Activated B cell treated with CpG ODN at 0.5 μM for 24 hours (primary cell): ENCODE measurements at regions not wholly inside any gene's neighbourhood (a gene's known extent, or its start where the extent isn't known, plus 50 kb on each side); places are given as distances from the start of the nearest gene placed in this dataset.

ENCODE experiments used
- ATAC-seq: fragments of 200-7000 bp; cut with Tn5 transposase; one replicate; pipeline ENCODE4 v1.10.0; 2021; ENCODE audit warnings: low read depth, mild to moderate bottlenecking, moderate library complexity
- CTCF ChIA-PET: fragments of 350-600 bp; sonication (Branson Sonifier 250); formaldehyde crosslinking; loops from one replicate; lab custom pipeline; 2021; ENCODE audit warnings: antibody characterized with exemption; lab: Charles Lee
- POLR2A ChIA-PET: fragments of 350-600 bp; sonication (Branson Sonifier 250); formaldehyde crosslinking; loops from one replicate; lab custom pipeline; 2021; ENCODE audit warnings: antibody characterized with exemption; lab: Charles Lee
- DNase-seq: peaks from one replicate; pipeline ENCODE4 v3.0.0; 2022
- H3K27ac Mint-ChIP-seq: one replicate; pipeline ENCODE4 v1.8.0; 2020; ENCODE audit warnings: mixed read lengths
- H3K27me3 Mint-ChIP-seq: one replicate; pipeline ENCODE4 v1.8.0; 2021; ENCODE audit warnings: mixed read lengths
- H3K36me3 Mint-ChIP-seq: one replicate; pipeline ENCODE4 v1.8.0; 2021; ENCODE audit warnings: low read depth, mixed read lengths
- H3K4me1 Mint-ChIP-seq: one replicate; pipeline ENCODE4 v1.8.0; 2021; ENCODE audit warnings: mixed read lengths
- H3K4me3 Mint-ChIP-seq: one replicate; pipeline ENCODE4 v1.8.0; 2020; ENCODE audit warnings: mild to moderate bottlenecking, mixed read lengths
- H3K9me3 Mint-ChIP-seq: one replicate; pipeline ENCODE4 v1.8.0; 2020; ENCODE audit warnings: mixed read lengths
- CTCF ChIP-seq: fragments of 200-600 bp; IDR thresholded peaks from one replicate; pipeline ENCODE4 v1.8.0; 2022; ENCODE audit warnings: antibody characterized with exemption, mild to moderate bottlenecking
- intact Hi-C: fragments of 100-400 bp; cut with micrococcal nuclease; formaldehyde crosslinking; loops from one replicate; pipeline ENCODE4 v1.15.1; 2024

GRCh38 chr15:77860071-77860691 lies 217.3 kb downstream of the TBC1D2B start:
- CTCF ChIA-PET: no interaction called here
- Mint-ChIP-seq H3K27me3 (peaks cover 4% of the 10 kb centered on the region), H3K9me3 (no peaks in the 10 kb centered on the region), H3K27ac (no peak overlapping the region), H3K4me3 (no peak overlapping the region), H3K4me1 (no peaks in the 10 kb centered on the region), H3K36me3 (no peaks in the 10 kb centered on the region)
- no peak for TF ChIP-seq CTCF
- intact Hi-C loops: no loop called here
- POLR2A ChIA-PET: no interaction called here
- DNase-seq (no peak), ATAC-seq (no peak)

- CTCF ChIA-PET: no interaction called here
- intact Hi-C loops: no loop called here
These were observed 217.9 kb downstream of the TBC1D2B start for GRCh38 chr15:77859491-77860060.

GRCh38 chr15:77858792-77859490 lies 218.6 kb downstream of the TBC1D2B start:
- DNase-seq (no peak), ATAC-seq (no peak)
- H3K4me1 Mint-ChIP-seq: no peaks in the 10 kb centered on the region
- ChIA-PET CTCF (no interaction called here), POLR2A (no interaction called here)
- H3K9me3 Mint-ChIP-seq: no peaks in the 10 kb centered on the region
- H3K27me3 Mint-ChIP-seq: peaks cover 10% of the 10 kb centered on the region
- intact Hi-C loops: no loop called here
- H3K36me3 Mint-ChIP-seq: no peaks in the 10 kb centered on the region
- no peak for TF ChIP-seq CTCF
- no peak overlapping the region for H3K27ac Mint-ChIP-seq
- no peak overlapping the region for H3K4me3 Mint-ChIP-seq

More at GRCh38 chr15:77859491-77860060, 217.9 kb downstream of the TBC1D2B start:
- no peaks in the 10 kb centered on the region for H3K36me3 Mint-ChIP-seq
- no peak overlapping the region for H3K27ac Mint-ChIP-seq
- no peak for TF ChIP-seq CTCF
- no peaks in the 10 kb centered on the region for H3K4me1 Mint-ChIP-seq
- DNase-seq: no peak
- H3K4me3 Mint-ChIP-seq: no peak overlapping the region
- POLR2A ChIA-PET: no interaction called here
- no peak for ATAC-seq
- no peaks in the 10 kb centered on the region for H3K9me3 Mint-ChIP-seq
- peaks cover 8% of the 10 kb centered on the region for H3K27me3 Mint-ChIP-seq

GRCh38 chr15:77857419-77857818 lies 220.1 kb downstream of the TBC1D2B start:
- Mint-ChIP-seq H3K27ac (no peak overlapping the region), H3K27me3 (peaks cover 8% of the 10 kb centered on the region), H3K36me3 (no peaks in the 10 kb centered on the region), H3K4me1 (no peaks in the 10 kb centered on the region), H3K9me3 (no peaks in the 10 kb centered on the region), H3K4me3 (no peak overlapping the region)
- no peak for TF ChIP-seq CTCF
- ChIA-PET CTCF (no interaction called here), POLR2A (no interaction called here)
- DNase-seq: no peak
- intact Hi-C loops: no loop called here
- no peak for ATAC-seq

- ATAC-seq: no peak
- Mint-ChIP-seq H3K4me3 (no peak overlapping the region), H3K27ac (no peak overlapping the region), H3K9me3 (no peaks in the 10 kb centered on the region), H3K4me1 (no peaks in the 10 kb centered on the region), H3K36me3 (no peaks in the 10 kb centered on the region), H3K27me3 (peaks cover 11% of the 10 kb centered on the region)
- TF ChIP-seq CTCF: no peak
- ChIA-PET POLR2A (no interaction called here), CTCF (no interaction called here)
- DNase-seq: no peak
- intact Hi-C loops: no loop called here
These were observed 220.7 kb downstream of the TBC1D2B start for GRCh38 chr15:77856705-77857346.
